GM23338 (cell line): ENCODE measurements at regions not wholly inside any gene's neighbourhood (a gene's known extent, or its start where the extent isn't known, plus 50 kb on each side); places are given as distances from the start of the nearest gene placed in this dataset.

Experiments used
- ATAC-seq: fragments of 200-7000 bp; cut with Tn5 transposase; 3 replicates; pipeline ENCODE4 v1.9.1; 2020
- DNase-seq: peaks from one replicate; pipeline ENCODE4 v3.0.0-alpha.2; 2015; ENCODE audit warnings: low spot score
- H2AFZ ChIP-seq: fragments of 200-600 bp; sonication (generic); 2 replicates; pipeline ENCODE4 v1.8.0; 2016; ENCODE audit warnings: antibody characterized with exemption, mild to moderate bottlenecking, moderate library complexity
- H3F3A ChIP-seq: fragments of 200-600 bp; sonication (generic); replicated peaks from 2 replicates; pipeline ENCODE4 v1.8.0; 2017; ENCODE audit warnings: antibody characterized with exemption, mixed run types, low read depth
- H3K27ac ChIP-seq: fragments of 200-600 bp; sonication (generic); 2 replicates; pipeline ENCODE4 v1.6.1; 2016; ENCODE audit warnings: low read depth
- H3K27me3 ChIP-seq: fragments of 200-600 bp; sonication (generic); 2 replicates; pipeline ENCODE4 v1.8.0; 2016; ENCODE audit warnings: mild to moderate bottlenecking, mixed run types, moderate library complexity; ENCODE audit not compliant: insufficient read depth
- H3K36me3 ChIP-seq: fragments of 200-600 bp; sonication (generic); 2 replicates; pipeline ENCODE4 v1.8.0; 2016; ENCODE audit warnings: mild to moderate bottlenecking; ENCODE audit not compliant: insufficient read depth
- H3K4me1 ChIP-seq: fragments of 200-600 bp; sonication (generic); 2 replicates; pipeline ENCODE4 v1.8.0; 2016; ENCODE audit warnings: mild to moderate bottlenecking, moderate library complexity; ENCODE audit not compliant: insufficient read depth
- H3K4me2 ChIP-seq: fragments of 200-600 bp; sonication (generic); 2 replicates; pipeline ENCODE4 v1.7.1; 2017; ENCODE audit warnings: mixed run types
- H3K4me3 ChIP-seq: fragments of 200-600 bp; sonication (generic); 2 replicates; pipeline ENCODE4 v1.6.1; 2016; ENCODE audit warnings: mixed run types
- H3K79me2 ChIP-seq: fragments of 200-600 bp; sonication (generic); replicated peaks from 2 replicates; pipeline ENCODE4 v1.8.0; 2017; ENCODE audit warnings: mild to moderate bottlenecking; ENCODE audit not compliant: insufficient read depth
- H3K9me2 ChIP-seq: fragments of 200-600 bp; sonication (generic); 2 replicates; pipeline ENCODE4 v1.8.0; 2017; ENCODE audit not compliant: insufficient read depth
- H4K20me1 ChIP-seq: fragments of 200-600 bp; sonication (generic); replicated peaks from 2 replicates; pipeline ENCODE4 v1.8.0; 2017; ENCODE audit warnings: mild to moderate bottlenecking; ENCODE audit not compliant: insufficient read depth
- H3K27ac Mint-ChIP-seq: 2 replicates; pipeline ENCODE4 v1.8.0; 2020; ENCODE audit warnings: inconsistent platforms, mild to moderate bottlenecking, moderate library complexity, mixed read lengths
- H3K27me3 Mint-ChIP-seq: 3 replicates; pipeline ENCODE4 v1.8.0; 2022; ENCODE audit warnings: low read depth, mild to moderate bottlenecking, moderate library complexity, mixed read lengths, inconsistent platforms; ENCODE audit not compliant: insufficient read depth, poor library complexity
- H3K36me3 Mint-ChIP-seq: 3 replicates; pipeline ENCODE4 v1.8.0; 2021; ENCODE audit warnings: low read depth, mild to moderate bottlenecking, inconsistent platforms, moderate library complexity, mixed read lengths
- H3K4me1 Mint-ChIP-seq: 3 replicates; pipeline ENCODE4 v1.8.0; 2020; ENCODE audit warnings: mild to moderate bottlenecking, inconsistent platforms, mixed read lengths
- H3K4me3 Mint-ChIP-seq: 3 replicates; pipeline ENCODE4 v1.8.0; 2021; ENCODE audit warnings: moderate library complexity, mild to moderate bottlenecking, inconsistent platforms, mixed read lengths
- H3K9me3 Mint-ChIP-seq: 3 replicates; pipeline ENCODE4 v1.8.0; 2020; ENCODE audit warnings: moderate library complexity, mild to moderate bottlenecking, inconsistent platforms, mixed read lengths
- CREB1 ChIP-seq: fragments of 250-450 bp; sonication (Bioruptor Pico); IDR thresholded peaks from 2 replicates; pipeline ENCODE4 v1.5.0; 2020; ENCODE audit warnings: low read depth, mild to moderate bottlenecking, moderate library complexity
- CTCF ChIP-seq, 2 experiments: fragments of 200-600 bp in 1 of 2; sonication (generic) in 1 of 2; conservative IDR thresholded peaks; 2 replicates each; pipeline versions ENCODE4 v1.5.1 to v1.6.1; 2016 to 2017; ENCODE audit warnings: antibody characterized with exemption in 2 of 2, low read depth in 2 of 2, mild to moderate bottlenecking in 2 of 2, moderate library complexity in 1 of 2
- ETS1 ChIP-seq: IDR thresholded peaks from 2 replicates; pipeline ENCODE4 v1.6.1; 2016; ENCODE audit warnings: antibody characterized with exemption
- JUNB ChIP-seq: IDR thresholded peaks from one replicate; pipeline ENCODE4 v1.6.1; 2016; ENCODE audit warnings: antibody characterized with exemption; ENCODE audit not compliant: unreplicated experiment
- NANOG ChIP-seq: IDR thresholded peaks from 2 replicates; pipeline ENCODE4 v1.6.1; 2016; ENCODE audit warnings: antibody characterized with exemption, borderline replicate concordance
- POLR2AphosphoS5 ChIP-seq: IDR thresholded peaks from 2 replicates; pipeline ENCODE4 v1.6.1; 2016; ENCODE audit warnings: antibody characterized with exemption, low read depth
- REST ChIP-seq: IDR thresholded peaks from one replicate; pipeline ENCODE4 v1.6.1; 2018; ENCODE audit warnings: antibody characterized with exemption; ENCODE audit not compliant: unreplicated experiment
- STAT1 ChIP-seq: IDR thresholded peaks from one replicate; pipeline ENCODE4 v1.6.1; 2016; ENCODE audit warnings: antibody characterized with exemption; ENCODE audit not compliant: unreplicated experiment
- ZNF114 ChIP-seq: fragments of 250-450 bp; sonication (Bioruptor Pico); IDR thresholded peaks from 2 replicates; pipeline ENCODE4 v1.5.0; 2020; ENCODE audit warnings: mild to moderate bottlenecking, moderate library complexity
- ZNF331 ChIP-seq: fragments of 250-450 bp; sonication (Bioruptor Pico); IDR thresholded peaks from 2 replicates; pipeline ENCODE4 v1.5.0; 2020; ENCODE audit warnings: low read depth, mild to moderate bottlenecking, moderate library complexity

GRCh38 chr2:59570818-59571217 is 982.6 kb downstream of the BCL11A start:
- Histone ChIP-seq H3K4me2 (no peak overlapping the region), H4K20me1 (no peaks in the 10 kb centered on the region), H3K36me3 (no peaks in the 10 kb centered on the region), H3K79me2 (no peaks in the 10 kb centered on the region), H3K9me2 (0 out of 2 replicates have a peak, but pooled peaks cover under 1% of the 10 kb centered on the region), H3F3A (no peaks in the 10 kb centered on the region), H3K4me1 (no peaks in the 10 kb centered on the region), H2AFZ (no peak overlapping the region; the same call in 1 of the 2 replicates), H3K27ac (no peak overlapping the region), H3K27me3 (no peaks in the 10 kb centered on the region), H3K4me3 (no peak overlapping the region)
- TF ChIP-seq CREB1 (CRISPR knock-in tag) (no peak), NANOG (no peak), ZNF331 (CRISPR knock-in tag) (no peak), ZNF114 (CRISPR knock-in tag) (no peak), JUNB (no peak), REST (no peak)
- Mint-ChIP-seq H3K4me3 (no peak overlapping the region), H3K27ac (no peak overlapping the region), H3K4me1 (peaks cover 6% of the 10 kb centered on the region), H3K9me3 (no peaks in the 10 kb centered on the region), H3K36me3 (no peaks in the 10 kb centered on the region), H3K27me3 (peaks cover 3% of the 10 kb centered on the region)
- no peak for DNase-seq
- ATAC-seq = no peak

- H3K9me2 ChIP-seq = no peaks in the 10 kb centered on the region; the same call in 1 of the 2 replicates
- Mint-ChIP-seq H3K36me3 (no peaks in the 10 kb centered on the region), H3K9me3 (no peaks in the 10 kb centered on the region), H3K4me3 (no peak overlapping the region), H3K27me3 (peaks cover 3% of the 10 kb centered on the region), H3K27ac (no peak overlapping the region), H3K4me1 (peaks cover 6% of the 10 kb centered on the region)
- no peak overlapping the region for H2AFZ ChIP-seq
- H4K20me1 ChIP-seq = no peaks in the 10 kb centered on the region
- H3K4me1 ChIP-seq = no peaks in the 10 kb centered on the region
- no peaks in the 10 kb centered on the region for H3F3A ChIP-seq
- no peak for DNase-seq
- H3K36me3 ChIP-seq = no peaks in the 10 kb centered on the region
- H3K27me3 ChIP-seq = no peaks in the 10 kb centered on the region
- H3K27ac ChIP-seq = no peak overlapping the region
- H3K4me3 ChIP-seq = no peak overlapping the region
- H3K79me2 ChIP-seq = no peaks in the 10 kb centered on the region
- no peak overlapping the region for H3K4me2 ChIP-seq
- ATAC-seq = no peak
- no peak for TF ChIP-seq CREB1 (CRISPR knock-in tag)
- TF ChIP-seq ETS1 = no peak
- TF ChIP-seq ZNF331 (CRISPR knock-in tag) = no peak
- no peak for TF ChIP-seq JUNB
- no peak for TF ChIP-seq STAT1
- TF ChIP-seq NANOG = no peak
- no peak for TF ChIP-seq CTCF (conservative IDR thresholded peaks at IDR 0.05; ENCODE audit: low read depth in 2 of 2)
- no peak for TF ChIP-seq POLR2AphosphoS5
Measured at GRCh38 chr2:59569124-59569523, 984.3 kb downstream of the BCL11A start.
